ENCODE measurements at regions not wholly inside any gene's neighbourhood (a gene's known extent, or its start where the extent isn't known, plus 50 kb on each side); places are given as distances from the start of the nearest gene placed in this dataset.

DNA sequence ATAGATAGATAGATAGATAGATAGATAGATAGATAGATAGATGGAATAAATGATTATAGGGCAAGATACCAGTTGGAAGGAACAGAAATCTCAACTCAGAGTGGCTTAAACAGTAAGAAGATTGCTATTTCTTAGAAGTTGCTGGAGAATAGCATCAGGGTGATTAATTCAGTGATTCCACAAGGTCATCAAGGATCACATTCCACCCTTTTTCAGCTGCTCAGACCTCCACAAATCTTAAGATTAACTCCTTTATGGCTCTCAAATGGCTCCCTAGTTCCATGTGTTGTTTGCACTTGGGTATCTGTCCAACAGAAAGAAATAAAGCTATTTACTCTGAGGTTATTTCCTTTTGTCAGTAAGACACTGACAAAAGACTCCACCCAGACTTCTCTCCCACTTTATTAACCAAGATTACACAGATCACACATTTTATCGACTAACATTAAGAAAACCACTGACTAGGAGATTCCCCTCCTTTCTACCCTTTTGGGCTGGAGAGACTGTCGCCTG is 68.3 kb upstream of the KIF16B start:
- ChIA-PET CTCF (no interaction called here), POLR2A (no interaction called here)
- no peak overlapping the region for H3K27ac Mint-ChIP-seq
- no peaks in the 10 kb centered on the region for H3K9me3 Mint-ChIP-seq
- no peak for DNase-seq
- H3K4me1 Mint-ChIP-seq, result no peaks in the 10 kb centered on the region
- no peak overlapping the region for H3K4me3 Mint-ChIP-seq
- H3K27me3 Mint-ChIP-seq, result peaks cover 19% of the 10 kb centered on the region
- no peaks in the 10 kb centered on the region for H3K36me3 Mint-ChIP-seq (ENCODE audit: low read depth)

DNA sequence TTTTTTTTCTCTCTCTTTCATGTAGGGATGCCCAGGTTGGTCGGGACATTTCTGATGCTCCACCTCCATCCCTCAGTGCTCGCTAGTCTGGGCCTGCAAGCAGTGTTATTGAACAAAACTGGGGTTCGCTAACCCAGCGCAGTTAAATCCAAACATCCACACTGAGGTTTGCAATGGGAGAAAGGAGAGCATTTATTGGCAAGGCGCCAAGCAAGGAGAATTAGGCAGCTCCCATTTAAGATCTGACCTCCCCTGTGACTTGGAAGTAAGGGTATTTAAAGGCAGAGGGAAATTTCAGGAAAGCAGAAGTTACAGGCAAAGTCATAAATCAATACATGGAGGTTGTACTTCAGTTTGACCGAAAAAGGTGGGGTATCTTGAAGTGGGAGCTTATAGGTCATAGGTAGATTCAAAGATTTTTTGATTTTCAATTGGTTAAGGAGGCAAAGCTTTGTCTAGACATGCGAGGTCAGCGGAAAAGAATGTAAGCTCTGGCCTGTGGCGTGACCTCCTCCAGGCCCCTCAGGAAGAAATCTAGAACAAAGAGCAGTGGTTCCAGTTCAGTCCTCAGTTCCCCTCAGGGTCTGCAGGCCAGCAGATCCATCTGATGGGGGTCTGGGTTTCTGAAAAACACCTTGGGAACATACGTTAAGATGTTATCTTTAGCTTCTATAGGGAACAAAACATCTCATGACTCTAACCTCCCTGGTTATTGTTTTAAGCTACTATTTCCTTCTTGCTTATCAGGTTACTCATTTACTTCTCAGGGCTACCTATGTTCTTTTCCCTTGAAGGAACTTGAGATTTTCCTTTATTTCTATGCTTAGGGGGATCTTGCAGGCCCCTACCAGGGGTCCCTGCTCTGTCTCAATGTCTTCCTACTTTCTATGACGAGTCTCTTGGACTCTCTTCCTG is 66.0 kb upstream of the KIF16B start:
- POLR2A ChIA-PET, result no interaction called here
- CTCF ChIA-PET, result no interaction called here
- Mint-ChIP-seq H3K4me3 (no peak overlapping the region), H3K36me3 (ENCODE audit: low read depth) (no peaks in the 10 kb centered on the region), H3K27ac (no peak overlapping the region), H3K9me3 (no peaks in the 10 kb centered on the region), H3K4me1 (no peaks in the 10 kb centered on the region), H3K27me3 (peaks cover 17% of the 10 kb centered on the region)
- no peak for DNase-seq

DNA sequence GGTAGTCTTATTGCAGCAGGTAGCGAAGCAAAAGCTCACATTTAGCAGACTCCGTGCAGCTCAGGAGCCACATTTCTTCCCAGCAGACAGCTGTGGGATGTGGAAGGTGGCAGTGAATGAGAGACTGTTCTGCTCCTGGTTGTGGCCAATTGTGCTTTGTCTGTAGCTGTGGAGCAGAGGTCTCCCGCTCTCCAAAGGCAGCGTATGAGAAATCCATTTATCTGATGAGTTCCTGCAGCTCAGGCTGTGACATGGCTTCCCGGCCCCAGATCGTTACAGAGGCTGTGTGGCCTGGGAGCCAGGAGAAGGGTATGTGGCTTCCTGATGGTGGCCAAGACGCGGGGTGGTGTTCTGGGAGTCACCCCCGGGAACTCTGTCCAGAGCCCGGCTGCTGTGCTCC is 64.5 kb upstream of the KIF16B start:
- POLR2A ChIA-PET, result no interaction called here
- no peak overlapping the region for H3K4me3 Mint-ChIP-seq

DNA sequence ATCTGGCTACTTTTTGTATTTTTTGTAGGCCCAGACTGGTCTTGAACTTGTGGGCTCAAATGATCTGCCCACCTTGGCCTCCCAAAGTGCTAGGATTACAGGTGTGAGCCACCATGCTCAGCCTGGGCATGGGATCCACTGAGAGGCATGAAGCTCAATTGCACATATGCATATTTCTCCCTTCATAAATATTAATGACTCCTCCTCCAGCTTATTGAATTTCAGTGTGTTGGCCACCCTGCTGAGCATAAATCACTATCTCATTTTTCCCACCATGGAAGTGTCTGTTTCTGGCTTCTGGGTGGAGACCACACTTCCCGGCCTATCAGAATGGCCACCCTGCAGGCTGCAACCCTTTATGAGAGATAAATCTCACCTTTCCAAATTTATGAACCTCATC is 53.6 kb upstream of the KIF16B start:
- CTCF ChIA-PET, result no interaction called here
- H3K36me3 Mint-ChIP-seq (ENCODE audit: low read depth), result no peaks in the 10 kb centered on the region
- H3K27me3 Mint-ChIP-seq, result no peaks in the 10 kb centered on the region
- no peak overlapping the region for H3K4me3 Mint-ChIP-seq
- no peak for DNase-seq
- POLR2A ChIA-PET, result no interaction called here
- H3K9me3 Mint-ChIP-seq, result peaks cover 4% of the 10 kb centered on the region
- H3K27ac Mint-ChIP-seq, result no peak overlapping the region
- peaks cover 1% of the 10 kb centered on the region for H3K4me1 Mint-ChIP-seq

More for the DNA sequence above, 64.5 kb upstream of the KIF16B start:
- no peaks in the 10 kb centered on the region for H3K9me3 Mint-ChIP-seq
- DNase-seq, result no peak
- H3K27ac Mint-ChIP-seq, result no peak overlapping the region
- CTCF ChIA-PET, result no interaction called here
- peaks cover 17% of the 10 kb centered on the region for H3K27me3 Mint-ChIP-seq
- no peaks in the 10 kb centered on the region for H3K36me3 Mint-ChIP-seq (ENCODE audit: low read depth)
- no peaks in the 10 kb centered on the region for H3K4me1 Mint-ChIP-seq

DNA sequence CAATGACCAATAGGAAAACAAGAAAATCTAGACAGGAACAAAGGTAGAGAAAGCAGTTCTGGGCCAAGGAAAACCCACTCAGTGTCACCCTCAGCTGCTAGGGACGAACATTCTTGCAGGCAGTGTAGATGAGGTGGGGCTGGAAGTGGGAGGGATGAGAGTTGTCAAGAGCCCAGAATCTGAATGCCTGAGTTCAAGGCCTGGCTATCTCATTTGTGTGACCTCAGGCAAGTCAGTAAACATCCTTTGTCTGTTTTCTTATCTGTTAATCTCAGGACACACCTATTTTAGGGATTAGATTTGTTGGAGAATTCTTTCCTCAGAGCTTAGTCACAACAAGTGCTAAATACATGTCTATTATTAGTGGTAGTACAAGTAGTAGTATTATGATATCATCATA is 50.9 kb upstream of the KIF16B start:
- CTCF ChIA-PET, result no interaction called here
- peaks cover 4% of the 10 kb centered on the region for H3K9me3 Mint-ChIP-seq

More for the DNA sequence above, 50.9 kb upstream of the KIF16B start:
- Mint-ChIP-seq H3K27ac (no peak overlapping the region), H3K27me3 (peaks cover 3% of the 10 kb centered on the region), H3K36me3 (ENCODE audit: low read depth) (no peaks in the 10 kb centered on the region), H3K4me3 (no peak overlapping the region), H3K4me1 (peaks cover 1% of the 10 kb centered on the region)
- no peak for DNase-seq
- POLR2A ChIA-PET, result no interaction called here
